Activated T-cell treated with anti-CD3 and anti-CD28 coated beads for 1 hour (primary cell): ENCODE measurements at regions not wholly inside any gene's neighbourhood (a gene's known extent, or its start where the extent isn't known, plus 50 kb on each side); places are given as distances from the start of the nearest gene placed in this dataset.

Source experiments
- DNase-seq: peaks from one replicate; pipeline ENCODE4 v3.0.0-alpha.2; 2020; ENCODE audit warnings: low read depth

GRCh38 chr14:97524589-97525319 is 727.6 kb downstream of the VRK1 start:
- no peak for DNase-seq

- DNase-seq: no peak
Measured at GRCh38 chr14:97527993-97528392, 730.8 kb downstream of the VRK1 start.

GRCh38 chr14:97532052-97532451 is 734.9 kb downstream of the VRK1 start:
- no peak for DNase-seq

GRCh38 chr14:97536421-97536820 is 739.2 kb downstream of the VRK1 start:
- DNase-seq: no peak

GRCh38 chr14:97538749-97539410 is 741.7 kb downstream of the VRK1 start:
- no peak for DNase-seq

- DNase-seq: no peak
Measured at GRCh38 chr14:97539411-97539795, 742.2 kb downstream of the VRK1 start.

- DNase-seq: no peak
Measured at GRCh38 chr14:97539884-97540283, 742.7 kb downstream of the VRK1 start.

- no peak for DNase-seq
Measured at GRCh38 chr14:97543221-97543620, 746.0 kb downstream of the VRK1 start.

GRCh38 chr14:97543816-97544215 is 746.6 kb downstream of the VRK1 start:
- no peak for DNase-seq

GRCh38 chr14:97544571-97544970 is 747.4 kb downstream of the VRK1 start:
- DNase-seq: no peak

- DNase-seq: no peak
Measured at GRCh38 chr14:97546491-97547230, 749.5 kb downstream of the VRK1 start.

GRCh38 chr14:97550463-97550862 is 753.3 kb downstream of the VRK1 start:
- DNase-seq: no peak

- DNase-seq: no peak
Measured at GRCh38 chr14:97554597-97554996, 757.4 kb downstream of the VRK1 start.

- DNase-seq: no peak
Measured at GRCh38 chr14:97564334-97564733, 767.2 kb downstream of the VRK1 start.

GRCh38 chr14:97571201-97571600 is 774.0 kb downstream of the VRK1 start:
- no peak for DNase-seq

GRCh38 chr14:97571866-97572555 is 774.8 kb downstream of the VRK1 start:
- DNase-seq: no peak

- no peak for DNase-seq
Measured at GRCh38 chr14:97572583-97573458, 775.6 kb downstream of the VRK1 start.

GRCh38 chr14:97575677-97576076 is 778.5 kb downstream of the VRK1 start:
- DNase-seq: no peak

- DNase-seq: no peak
Measured at GRCh38 chr14:97578982-97579548, 781.9 kb downstream of the VRK1 start.

GRCh38 chr14:97581016-97581415 is 783.8 kb downstream of the VRK1 start:
- no peak for DNase-seq

- DNase-seq: no peak
Measured at GRCh38 chr14:97582022-97582421, 784.8 kb downstream of the VRK1 start.
